B cell (primary cell): ENCODE measurements at regions not wholly inside any gene's neighbourhood (a gene's known extent, or its start where the extent isn't known, plus 50 kb on each side); places are given as distances from the start of the nearest gene placed in this dataset.

ENCODE experiments used
- CTCF ChIP-seq: fragments of 200-600 bp; IDR thresholded peaks from one replicate; pipeline ENCODE4 v1.8.0; 2022; ENCODE audit warnings: antibody characterized with exemption, mild to moderate bottlenecking
- EZH2 ChIP-seq: IDR thresholded peaks from 2 replicates; pipeline ENCODE4 v1.6.1; 2012; ENCODE audit warnings: borderline replicate concordance, low read depth, mild to moderate bottlenecking, moderate library complexity, low read length; ENCODE audit not compliant: insufficient read depth, poor library complexity, severe bottlenecking

- TF ChIP-seq CTCF = no peak
- TF ChIP-seq EZH2 = no peak
These were observed 75.4 kb upstream of the ARHGEF7 start for GRCh38 chr13:111039735-111040134.
